HL-60 (cell line): ENCODE measurements at regions not wholly inside any gene's neighbourhood (a gene's known extent, or its start where the extent isn't known, plus 50 kb on each side); places are given as distances from the start of the nearest gene placed in this dataset.
"Not testable (repeated sequence)": the region's sequence is repeated elsewhere in the genome, so short reads cannot be mapped to it uniquely, and the experiment has no call there.

Source experiments
- CTCF ChIP-seq: IDR thresholded peaks from one replicate; pipeline ENCODE4 v1.5.1; 2011; ENCODE audit warnings: low read length, control low read depth, inconsistent platforms; ENCODE audit not compliant: insufficient read depth
- GABPA ChIP-seq: IDR thresholded peaks from 2 replicates; pipeline ENCODE4 v1.6.1; 2012; ENCODE audit warnings: low read depth
- POLR2AphosphoS5 ChIP-seq: IDR thresholded peaks from 2 replicates; pipeline ENCODE4 v1.6.1; 2012; ENCODE audit warnings: low read depth
- TF ChIP-seq, protein P1 (sequence below): IDR thresholded peaks from 2 replicates; pipeline ENCODE4 v1.6.1; 2012; ENCODE audit warnings: low read depth; ENCODE audit not compliant: insufficient replicate concordance

- TF ChIP-seq CTCF, GABPA, POLR2AphosphoS5: not testable (repeated sequence)
- TF ChIP-seq, protein P1, sequence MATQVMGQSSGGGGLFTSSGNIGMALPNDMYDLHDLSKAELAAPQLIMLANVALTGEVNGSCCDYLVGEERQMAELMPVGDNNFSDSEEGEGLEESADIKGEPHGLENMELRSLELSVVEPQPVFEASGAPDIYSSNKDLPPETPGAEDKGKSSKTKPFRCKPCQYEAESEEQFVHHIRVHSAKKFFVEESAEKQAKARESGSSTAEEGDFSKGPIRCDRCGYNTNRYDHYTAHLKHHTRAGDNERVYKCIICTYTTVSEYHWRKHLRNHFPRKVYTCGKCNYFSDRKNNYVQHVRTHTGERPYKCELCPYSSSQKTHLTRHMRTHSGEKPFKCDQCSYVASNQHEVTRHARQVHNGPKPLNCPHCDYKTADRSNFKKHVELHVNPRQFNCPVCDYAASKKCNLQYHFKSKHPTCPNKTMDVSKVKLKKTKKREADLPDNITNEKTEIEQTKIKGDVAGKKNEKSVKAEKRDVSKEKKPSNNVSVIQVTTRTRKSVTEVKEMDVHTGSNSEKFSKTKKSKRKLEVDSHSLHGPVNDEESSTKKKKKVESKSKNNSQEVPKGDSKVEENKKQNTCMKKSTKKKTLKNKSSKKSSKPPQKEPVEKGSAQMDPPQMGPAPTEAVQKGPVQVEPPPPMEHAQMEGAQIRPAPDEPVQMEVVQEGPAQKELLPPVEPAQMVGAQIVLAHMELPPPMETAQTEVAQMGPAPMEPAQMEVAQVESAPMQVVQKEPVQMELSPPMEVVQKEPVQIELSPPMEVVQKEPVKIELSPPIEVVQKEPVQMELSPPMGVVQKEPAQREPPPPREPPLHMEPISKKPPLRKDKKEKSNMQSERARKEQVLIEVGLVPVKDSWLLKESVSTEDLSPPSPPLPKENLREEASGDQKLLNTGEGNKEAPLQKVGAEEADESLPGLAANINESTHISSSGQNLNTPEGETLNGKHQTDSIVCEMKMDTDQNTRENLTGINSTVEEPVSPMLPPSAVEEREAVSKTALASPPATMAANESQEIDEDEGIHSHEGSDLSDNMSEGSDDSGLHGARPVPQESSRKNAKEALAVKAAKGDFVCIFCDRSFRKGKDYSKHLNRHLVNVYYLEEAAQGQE: not testable (repeated sequence)
These were observed 78.2 kb upstream of the KDM7A start for GRCh38 chr7:140254976-140255375.
